ENCODE measurements at regions not wholly inside any gene's neighbourhood (a gene's known extent, or its start where the extent isn't known, plus 50 kb on each side); places are given as distances from the start of the nearest gene placed in this dataset.

DNA sequence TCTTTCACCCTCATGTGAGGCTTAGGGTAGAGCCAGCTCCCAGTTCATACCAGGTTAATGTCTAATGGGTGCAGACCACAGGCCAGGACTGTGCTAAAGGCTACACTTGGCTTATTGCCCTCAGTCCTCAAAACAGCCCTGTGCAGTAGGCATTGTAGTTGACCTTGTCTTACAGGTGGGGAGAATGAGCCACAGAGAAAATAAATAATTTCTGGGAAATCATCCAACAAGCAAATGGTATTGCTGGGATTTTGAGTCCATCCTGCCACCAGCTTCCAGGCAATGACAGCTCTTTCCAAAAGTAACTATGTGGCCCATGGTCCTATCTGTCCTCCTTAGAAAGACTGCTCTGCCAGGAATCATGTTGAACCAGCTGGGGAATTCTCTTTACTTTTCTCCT lies 450.0 kb downstream of the GADD45G start:
- TF ChIP-seq, protein P1, sequence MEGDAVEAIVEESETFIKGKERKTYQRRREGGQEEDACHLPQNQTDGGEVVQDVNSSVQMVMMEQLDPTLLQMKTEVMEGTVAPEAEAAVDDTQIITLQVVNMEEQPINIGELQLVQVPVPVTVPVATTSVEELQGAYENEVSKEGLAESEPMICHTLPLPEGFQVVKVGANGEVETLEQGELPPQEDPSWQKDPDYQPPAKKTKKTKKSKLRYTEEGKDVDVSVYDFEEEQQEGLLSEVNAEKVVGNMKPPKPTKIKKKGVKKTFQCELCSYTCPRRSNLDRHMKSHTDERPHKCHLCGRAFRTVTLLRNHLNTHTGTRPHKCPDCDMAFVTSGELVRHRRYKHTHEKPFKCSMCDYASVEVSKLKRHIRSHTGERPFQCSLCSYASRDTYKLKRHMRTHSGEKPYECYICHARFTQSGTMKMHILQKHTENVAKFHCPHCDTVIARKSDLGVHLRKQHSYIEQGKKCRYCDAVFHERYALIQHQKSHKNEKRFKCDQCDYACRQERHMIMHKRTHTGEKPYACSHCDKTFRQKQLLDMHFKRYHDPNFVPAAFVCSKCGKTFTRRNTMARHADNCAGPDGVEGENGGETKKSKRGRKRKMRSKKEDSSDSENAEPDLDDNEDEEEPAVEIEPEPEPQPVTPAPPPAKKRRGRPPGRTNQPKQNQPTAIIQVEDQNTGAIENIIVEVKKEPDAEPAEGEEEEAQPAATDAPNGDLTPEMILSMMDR (IDR thresholded peaks at IDR 0.05; ENCODE audit: poor library complexity) = no peak
- no peak for TF ChIP-seq EZH2phosphoT487 (IDR thresholded peaks at IDR 0.05; ENCODE audit: low read depth, severe bottlenecking, unreplicated experiment)

All from hepatocyte (in vitro differentiated cells).